A172 (cell line): ENCODE measurements at regions not wholly inside any gene's neighbourhood (a gene's known extent, or its start where the extent isn't known, plus 50 kb on each side); places are given as distances from the start of the nearest gene placed in this dataset.
"Not testable (repeated sequence)": the region's sequence is repeated elsewhere in the genome, so short reads cannot be mapped to it uniquely, and the experiment has no call there.

Source experiments
- DNase-seq: peaks from one replicate; pipeline ENCODE4 v3.0.0-alpha.2; 2015; ENCODE audit warnings: low spot score

- DNase-seq, result peak; percentile 7
These were observed 782.5 kb downstream of the TMEM121 start for GRCh38 chr14:106308839-106309389.

GRCh38 chr14:106309423-106309822 lies 783.0 kb downstream of the TMEM121 start:
- no peak for DNase-seq

DNA sequence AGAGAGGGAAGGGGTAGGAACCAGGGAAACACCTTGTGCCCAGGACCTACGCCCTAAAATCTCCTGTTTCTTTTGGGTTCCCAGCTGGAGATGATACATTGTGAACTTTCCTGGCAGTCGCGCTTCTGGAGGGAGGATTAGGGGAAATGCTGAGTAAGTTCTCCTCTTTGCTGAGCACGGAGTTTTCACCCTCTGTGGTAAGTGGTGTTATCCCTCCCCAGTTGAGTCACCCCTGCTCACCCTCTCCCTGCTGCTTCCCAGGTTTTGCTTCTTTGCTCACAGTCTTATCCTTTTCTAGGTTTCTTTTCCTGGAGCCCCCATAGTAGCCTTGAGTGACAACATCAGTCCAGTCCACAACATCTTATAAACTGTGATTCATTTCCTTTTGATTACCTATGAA lies 789.1 kb downstream of the TMEM121 start:
- DNase-seq, result no peak

DNA sequence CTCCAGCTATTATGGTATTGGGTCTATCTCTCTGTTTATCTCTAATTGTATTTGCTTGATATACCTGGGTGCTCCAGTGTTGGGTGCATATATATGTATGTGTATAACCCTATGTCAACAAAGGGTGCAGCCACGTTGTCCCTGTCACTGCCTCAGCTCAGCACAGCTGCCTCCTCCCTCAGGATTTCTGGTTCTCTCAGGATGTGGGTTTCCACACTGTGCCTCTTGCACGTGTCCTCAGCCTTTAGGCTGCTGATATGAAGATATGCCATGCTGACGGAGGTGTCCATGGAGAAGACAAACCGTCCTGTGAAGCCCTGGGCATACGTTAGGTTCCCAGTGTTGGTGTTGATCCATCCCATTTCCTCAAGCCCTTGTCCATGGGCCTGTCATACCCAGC lies 791.2 kb downstream of the TMEM121 start:
- no peak for DNase-seq

DNA sequence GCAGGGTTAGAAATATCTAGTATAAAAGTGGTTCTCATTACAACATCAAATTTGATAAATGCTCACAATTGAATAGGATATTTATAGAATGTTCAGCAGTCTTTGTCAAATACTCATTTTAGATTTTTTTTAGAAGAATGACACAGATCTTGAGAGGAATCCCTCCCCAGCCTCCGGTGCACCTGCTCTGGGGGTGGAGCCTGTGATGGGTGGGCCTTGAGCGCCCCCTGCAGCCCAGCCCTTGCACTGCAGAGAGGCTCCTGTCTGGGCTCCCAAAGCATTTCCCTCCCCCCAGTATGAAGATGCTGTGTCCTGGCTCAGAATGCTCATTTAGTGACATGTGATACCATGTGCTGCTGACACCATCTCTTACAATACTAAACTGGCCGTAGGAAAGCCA lies 792.3 kb downstream of the TMEM121 start:
- DNase-seq, result no peak

DNA sequence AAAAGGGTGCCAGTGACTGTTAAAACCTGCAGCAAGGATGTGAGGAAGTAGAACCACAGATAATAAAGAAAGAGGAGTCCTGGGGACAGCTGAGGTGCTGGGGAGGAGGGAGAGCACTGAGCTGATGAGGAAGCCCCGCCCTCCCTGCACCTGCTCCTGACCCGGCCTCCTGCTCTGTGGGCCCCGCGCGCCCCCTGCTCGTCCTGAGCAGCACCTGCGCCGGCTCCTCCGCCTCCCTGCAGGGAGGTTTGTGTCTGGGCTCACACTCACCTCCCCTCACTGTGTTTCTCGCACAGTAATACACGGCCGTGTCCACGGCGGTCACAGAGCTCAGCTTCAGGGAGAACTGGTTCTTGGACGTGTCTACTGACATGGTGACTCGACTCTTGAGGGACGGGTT lies 797.6 kb downstream of the TMEM121 start:
- not testable (repeated sequence) for DNase-seq

- no peak for DNase-seq
These were observed 800.9 kb downstream of the TMEM121 start for GRCh38 chr14:106327234-106327633.

- DNase-seq, result not testable (repeated sequence)
These were observed 801.4 kb downstream of the TMEM121 start for GRCh38 chr14:106327702-106328353.

DNA sequence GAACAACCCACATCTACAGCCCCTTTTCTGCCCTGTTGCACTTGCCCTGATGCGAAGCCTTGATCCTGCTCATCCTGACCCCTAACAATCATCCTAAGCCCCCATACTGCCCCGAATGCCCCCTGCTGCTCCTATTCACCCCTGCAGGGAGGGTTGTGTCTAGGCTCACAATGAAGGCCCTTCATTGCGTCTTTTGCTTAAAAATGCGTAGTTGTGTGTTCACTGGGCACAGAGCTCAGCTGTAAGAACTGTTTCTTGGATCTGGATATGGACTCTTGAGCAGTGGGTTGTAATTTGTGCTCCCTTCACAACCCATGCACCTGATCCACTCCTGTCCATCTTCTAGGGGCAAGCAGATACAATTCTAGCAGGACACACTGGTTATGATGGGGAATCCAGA lies 802.9 kb downstream of the TMEM121 start:
- DNase-seq, result not testable (repeated sequence)

DNA sequence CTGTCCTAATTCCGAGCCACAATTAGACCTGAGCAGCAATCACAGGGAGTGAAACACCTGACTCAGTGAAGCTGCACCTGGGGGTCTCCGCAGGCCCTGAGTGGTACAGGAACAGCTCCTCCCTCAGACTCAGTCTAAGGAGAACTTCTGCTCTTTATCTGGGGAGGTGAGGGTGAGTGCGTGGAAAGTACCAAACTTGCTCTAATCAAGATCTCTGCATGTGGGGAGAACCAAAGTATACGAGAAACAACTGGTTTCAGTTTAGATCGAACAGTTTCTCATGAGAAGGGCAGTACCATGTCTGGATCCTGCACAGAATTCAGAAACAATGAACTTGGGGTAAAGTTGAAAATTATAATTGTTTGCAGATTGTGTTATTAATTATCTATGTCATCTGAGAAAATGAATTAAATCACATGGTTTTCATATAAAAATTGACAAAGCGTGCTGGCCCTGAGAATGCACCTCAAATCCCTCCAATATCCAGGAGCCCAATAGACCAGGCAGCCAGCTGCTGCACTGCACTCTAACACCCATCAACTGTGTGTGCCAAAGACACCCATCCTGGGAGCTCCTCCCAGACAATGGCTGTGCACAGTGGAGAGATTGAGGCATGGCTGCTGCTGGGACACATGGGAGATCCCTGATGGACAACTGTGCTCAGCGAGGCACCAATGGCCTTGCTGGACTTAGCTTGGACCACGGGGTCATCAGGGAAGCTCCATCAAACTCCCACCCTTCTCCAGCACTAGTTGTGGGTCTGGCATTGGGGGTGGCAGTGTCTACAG lies 803.8 kb downstream of the TMEM121 start:
- not testable (repeated sequence) for DNase-seq

DNA sequence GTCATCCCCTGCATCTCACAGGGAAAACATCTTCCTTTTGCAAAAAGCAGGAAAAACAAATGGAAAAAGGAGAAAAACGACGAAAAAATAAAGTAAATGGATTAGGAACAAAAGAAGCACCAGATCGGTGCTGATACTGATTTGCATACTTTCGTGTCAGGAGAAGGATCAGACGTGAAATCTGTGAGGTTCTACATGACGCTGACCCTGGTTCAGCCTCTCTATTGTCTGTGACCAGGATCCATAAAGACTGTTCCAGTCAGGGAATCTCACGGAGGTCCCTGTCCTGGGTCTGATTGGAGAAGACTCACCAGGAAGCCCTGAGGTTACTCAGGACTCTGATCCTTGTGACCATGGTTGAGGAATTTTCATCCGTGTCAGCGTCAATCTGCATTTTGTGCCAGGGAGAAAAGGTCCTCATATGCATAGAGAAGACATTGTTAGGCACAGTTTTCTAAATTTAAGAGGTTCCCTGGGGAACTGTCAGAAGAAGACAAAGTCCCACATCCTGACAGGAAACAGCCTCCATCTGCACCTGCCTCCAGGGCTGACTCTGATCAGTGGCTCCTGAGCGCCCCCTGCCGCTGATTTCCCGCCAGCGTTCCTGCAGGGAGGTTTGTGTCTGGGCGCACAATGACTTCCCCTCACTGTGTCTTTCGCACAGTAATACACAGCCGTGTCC lies 808.2 kb downstream of the TMEM121 start:
- DNase-seq, result not testable (repeated sequence)

GRCh38 chr14:106335110-106335429 lies 808.7 kb downstream of the TMEM121 start:
- DNase-seq, result not testable (repeated sequence)

DNA sequence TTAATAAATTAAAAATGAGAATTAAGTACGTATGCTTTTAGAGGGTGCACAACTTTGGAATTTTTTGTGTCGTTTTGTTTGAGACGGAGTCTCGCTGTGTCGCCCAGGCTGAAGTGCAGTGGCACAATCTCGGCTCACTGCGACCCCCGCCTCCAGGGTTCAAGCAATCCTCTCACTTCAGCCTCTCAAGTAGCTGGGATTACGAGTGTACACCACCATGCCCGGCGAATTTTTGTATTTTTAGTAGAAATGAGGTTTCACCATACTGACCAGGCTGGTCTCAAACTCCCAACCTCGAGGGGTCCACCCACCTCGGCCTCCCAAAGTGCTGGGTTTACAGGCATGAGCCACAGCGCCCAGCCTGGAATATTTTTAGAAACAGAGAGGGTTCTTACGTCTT lies 812.4 kb downstream of the TMEM121 start:
- DNase-seq, result not testable (repeated sequence)

- not testable (repeated sequence) for DNase-seq
These were observed 814.3 kb downstream of the TMEM121 start for GRCh38 chr14:106340658-106341057.

- not testable (repeated sequence) for DNase-seq
These were observed 814.8 kb downstream of the TMEM121 start for GRCh38 chr14:106341161-106341560.

DNA sequence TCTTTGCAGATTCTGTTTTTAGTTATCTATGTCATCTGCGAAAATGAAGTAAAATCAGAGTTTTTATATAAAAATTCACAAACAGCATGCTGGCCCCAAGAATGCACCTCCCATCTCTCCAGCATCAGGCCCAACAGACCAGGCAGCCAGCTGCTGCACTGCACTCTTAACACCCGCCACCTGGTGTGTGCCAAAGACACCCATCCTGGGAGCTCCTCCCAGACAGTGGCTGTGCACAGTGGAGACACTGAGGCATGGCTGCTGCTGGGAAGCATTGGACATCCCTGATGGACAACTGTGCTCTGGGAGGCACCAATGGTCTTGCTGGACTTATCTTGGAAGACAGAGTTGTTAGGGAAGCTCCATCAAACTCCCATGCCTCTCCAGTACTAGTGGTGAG lies 817.2 kb downstream of the TMEM121 start:
- no peak for DNase-seq

DNA sequence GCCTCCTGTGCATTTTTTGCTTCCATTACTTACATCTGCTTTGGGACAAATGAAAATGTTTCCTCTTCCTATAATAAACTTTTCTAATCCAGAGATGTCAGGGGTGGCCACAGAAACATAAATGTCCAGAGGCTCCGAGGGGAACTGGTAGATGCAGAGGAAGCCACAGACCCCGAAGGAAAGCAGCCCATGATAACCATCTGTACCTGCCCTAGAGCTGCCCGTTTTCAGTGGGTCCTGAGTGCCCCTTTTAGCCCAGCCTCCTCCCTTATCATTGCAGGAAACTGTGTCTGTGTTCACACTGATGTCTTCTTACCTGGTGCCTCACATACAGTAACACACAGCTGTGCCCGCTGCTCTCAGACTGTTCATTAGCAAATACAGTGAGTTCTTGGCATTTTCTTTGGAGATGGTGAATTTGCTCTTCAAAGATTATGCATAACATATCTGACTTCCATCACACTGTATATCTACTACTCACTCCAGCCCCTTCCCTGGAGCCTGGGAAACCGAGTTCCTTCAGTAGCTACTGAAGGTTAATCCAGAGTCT lies 817.8 kb downstream of the TMEM121 start:
- not testable (repeated sequence) for DNase-seq

DNA sequence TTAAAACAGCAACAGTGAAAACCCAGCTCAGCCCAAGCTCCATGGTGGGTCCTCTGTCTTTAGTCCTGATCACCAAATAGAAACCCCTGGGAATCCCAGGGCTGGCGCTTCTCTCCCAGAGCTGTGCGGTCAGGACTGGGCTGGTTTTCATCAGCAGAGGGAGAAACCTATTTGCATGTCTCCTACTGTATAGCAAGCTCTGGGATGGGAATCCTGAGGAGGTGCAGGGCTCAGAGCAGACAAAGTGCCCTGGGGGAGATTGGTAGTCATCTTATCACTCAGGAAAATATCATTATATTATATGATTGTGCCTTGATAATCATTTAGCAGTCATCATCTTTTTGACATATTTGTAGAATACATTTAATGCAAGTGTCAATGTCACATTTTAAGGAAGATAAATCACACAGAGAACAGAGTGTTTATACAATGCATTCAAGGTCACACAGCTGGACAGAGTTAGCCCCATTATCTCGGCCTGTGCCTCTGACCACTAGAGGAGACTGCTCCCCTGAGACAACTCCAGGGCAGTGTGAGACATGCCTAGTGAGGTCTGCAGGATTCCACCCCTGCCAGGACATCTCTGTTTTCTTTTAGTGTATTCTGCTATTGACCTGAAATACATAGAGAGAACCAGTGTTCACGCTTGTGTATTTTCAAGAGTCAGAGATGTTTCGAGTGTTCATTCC lies 818.6 kb downstream of the TMEM121 start:
- not testable (repeated sequence) for DNase-seq

DNA sequence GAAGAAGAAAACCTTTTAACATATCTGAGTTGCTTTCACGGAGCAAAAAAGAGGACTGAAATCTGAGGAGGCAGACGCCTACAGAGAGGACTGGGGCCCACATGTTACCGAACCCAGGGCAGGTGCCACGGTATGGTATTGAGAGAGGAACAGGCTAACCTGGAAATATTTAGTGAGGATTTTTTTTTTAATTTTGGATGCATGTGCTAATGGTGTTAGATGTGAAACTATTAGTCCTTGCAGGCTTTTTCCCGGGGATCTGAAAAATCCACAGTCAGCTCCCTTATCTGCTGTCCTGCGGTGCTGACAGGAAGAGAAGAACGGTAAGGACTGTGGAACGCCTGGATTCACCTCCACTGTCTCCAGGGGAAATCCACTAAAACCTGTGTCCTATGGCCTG lies 819.7 kb downstream of the TMEM121 start:
- DNase-seq, result no peak

DNA sequence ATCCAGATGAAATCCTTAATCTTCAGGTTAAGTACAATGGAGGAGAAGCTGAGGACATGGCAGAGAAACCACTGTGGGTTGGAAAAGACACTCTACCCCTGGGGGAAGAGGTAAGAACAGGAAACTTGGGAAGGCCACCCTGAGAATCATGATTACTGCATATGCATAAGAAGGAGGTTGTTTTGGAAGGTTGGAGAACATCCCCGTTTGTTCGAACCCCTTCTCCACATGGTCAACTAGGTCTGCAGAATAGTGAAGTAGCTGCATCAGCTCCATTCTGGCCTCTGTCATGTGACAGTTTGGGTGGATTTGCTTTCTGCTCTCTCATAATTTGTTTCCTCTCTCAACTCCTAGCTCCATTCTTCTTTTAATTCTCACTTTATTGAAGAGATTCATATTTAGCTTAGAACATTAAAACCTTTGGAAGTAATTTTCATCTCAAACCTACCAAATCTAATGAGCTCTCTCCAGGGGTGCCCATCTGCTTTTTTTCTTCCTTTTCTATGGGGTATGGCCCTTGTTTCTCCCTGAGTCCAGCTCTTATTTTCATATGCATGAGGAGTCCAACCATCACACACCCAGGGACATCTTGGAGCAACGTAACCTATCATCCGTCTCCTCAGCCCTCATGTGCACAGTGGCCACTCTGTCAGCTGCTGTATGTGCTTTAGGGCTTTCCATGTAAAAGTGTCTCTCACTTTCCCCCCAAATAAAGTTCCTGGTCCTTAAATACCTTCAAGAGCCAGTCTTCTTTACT lies 820.3 kb downstream of the TMEM121 start:
- DNase-seq, result no peak

DNA sequence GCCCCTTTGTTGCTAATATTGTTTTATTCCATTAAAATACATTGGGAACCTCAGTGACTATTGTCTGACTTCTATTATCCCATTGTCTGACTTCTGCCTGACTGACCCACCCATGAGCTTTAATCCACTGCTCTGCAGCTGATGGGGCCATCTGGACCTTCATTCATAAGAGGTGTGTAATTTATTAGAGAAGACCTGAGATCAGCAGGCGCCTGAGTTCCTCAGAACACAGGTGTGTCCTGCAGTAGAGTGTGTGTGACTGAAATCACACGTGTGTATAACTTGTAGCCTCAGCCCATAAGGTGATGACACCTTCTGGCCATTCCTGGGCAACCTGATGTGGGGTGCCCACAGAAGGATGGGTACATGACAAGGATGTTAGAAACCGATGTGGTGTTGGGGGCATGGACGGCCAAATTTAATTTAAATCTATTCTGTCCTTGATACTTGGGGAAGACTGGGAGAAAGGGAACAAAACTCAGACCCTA lies 821.0 kb downstream of the TMEM121 start:
- no peak for DNase-seq
